CD4-positive, alpha-beta memory T cell (primary cell): ENCODE measurements at regions not wholly inside any gene's neighbourhood (a gene's known extent, or its start where the extent isn't known, plus 50 kb on each side); places are given as distances from the start of the nearest gene placed in this dataset.

Experiments
- CTCF ChIA-PET: fragments of 350-600 bp; sonication (Branson Sonifier 250); formaldehyde crosslinking; loops from one replicate; lab custom pipeline; 2021; ENCODE audit warnings: inconsistent platforms; ENCODE audit not compliant: partially characterized antibody; lab: Charles Lee
- POLR2A ChIA-PET: fragments of 350-600 bp; sonication (Branson Sonifier 250); formaldehyde crosslinking; loops from one replicate; lab custom pipeline; 2021; ENCODE audit not compliant: partially characterized antibody; lab: Charles Lee
- DNase-seq, 5 donors: peaks; one replicate each; pipeline versions ENCODE4 v3.0.0 to v3.0.0-alpha.2; 2020 to 2022; ENCODE audit warnings: mixed read lengths in 1 of 5
- H3K27ac ChIP-seq: one replicate; pipeline ENCODE4 v1.7.0; 2013; ENCODE audit warnings: low read depth, low read length
- H3K27me3 ChIP-seq: 2 replicates; pipeline ENCODE4 v1.7.0; 2013; ENCODE audit warnings: mild to moderate bottlenecking, low read length, moderate library complexity; ENCODE audit not compliant: insufficient read depth
- H3K36me3 ChIP-seq: 2 replicates; pipeline ENCODE4 v1.7.0; 2013; ENCODE audit warnings: mild to moderate bottlenecking, low read length, moderate library complexity; ENCODE audit not compliant: insufficient read depth
- H3K4me1 ChIP-seq: 2 replicates; pipeline ENCODE4 v1.7.0; 2013; ENCODE audit warnings: mild to moderate bottlenecking, low read length, moderate library complexity; ENCODE audit not compliant: insufficient read depth
- H3K4me3 ChIP-seq, 2 donors: one replicate each; pipeline ENCODE4 v1.7.0; 2013; ENCODE audit warnings: low read length in 2 of 2, mild to moderate bottlenecking in 1 of 2
- H3K9me3 ChIP-seq, 2 donors: one replicate each; pipeline ENCODE4 v1.7.0; 2013; ENCODE audit warnings: low read length in 2 of 2, control low read depth in 1 of 2; ENCODE audit not compliant: control insufficient read depth in 1 of 2
- H3K27ac Mint-ChIP-seq, 7 donors: one replicate each; pipeline ENCODE4 v1.8.0; 2020 to 2021; ENCODE audit warnings: mixed read lengths in 7 of 7, mild to moderate bottlenecking in 6 of 7, inconsistent platforms in 3 of 7, moderate library complexity in 3 of 7
- H3K27me3 Mint-ChIP-seq, 2 donors: one replicate each; pipeline ENCODE4 v1.8.0; 2020 to 2021; ENCODE audit warnings: mixed read lengths in 2 of 2
- H3K36me3 Mint-ChIP-seq, 2 donors: one replicate each; pipeline ENCODE4 v1.8.0; 2020 to 2021; ENCODE audit warnings: mixed read lengths in 2 of 2, inconsistent platforms in 1 of 2, mild to moderate bottlenecking in 1 of 2
- H3K4me1 Mint-ChIP-seq, 4 donors: one replicate each; pipeline ENCODE4 v1.8.0; 2020 to 2021; ENCODE audit warnings: mixed read lengths in 4 of 4, mild to moderate bottlenecking in 1 of 4
- H3K4me3 Mint-ChIP-seq, 8 donors: one replicate each; pipeline ENCODE4 v1.8.0; 2020 to 2021; ENCODE audit warnings: mixed read lengths in 8 of 8, mild to moderate bottlenecking in 7 of 8, moderate library complexity in 6 of 8, inconsistent platforms in 3 of 8
- H3K9me3 Mint-ChIP-seq, 8 donors: one replicate each; pipeline ENCODE4 v1.8.0; 2020 to 2021; ENCODE audit warnings: mixed read lengths in 8 of 8, mild to moderate bottlenecking in 5 of 8, inconsistent platforms in 3 of 8, moderate library complexity in 1 of 8
- intact Hi-C: fragments of 100-400 bp; cut with micrococcal nuclease; formaldehyde crosslinking; loops from one replicate; pipeline ENCODE4 v1.15.1; 2023

- Mint-ChIP-seq H3K9me3 (peaks cover 0 to 6% (median 0%) of the 10 kb centered on the region in 8 donors), H3K27ac (no peak overlapping the region), H3K4me1 (peaks cover 0 to 2% (median 0%) of the 10 kb centered on the region in 4 donors), H3K36me3 (no peaks in the 10 kb centered on the region), H3K4me3 (no peak overlapping the region), H3K27me3 (peaks cover 1 to 5% of the 10 kb centered on the region in 2 donors)
- no peak for DNase-seq
- Histone ChIP-seq H3K4me1 (no peaks in the 10 kb centered on the region), H3K27ac (no peak overlapping the region), H3K27me3 (no peaks in the 10 kb centered on the region), H3K36me3 (no peaks in the 10 kb centered on the region), H3K9me3 (no peaks in the 10 kb centered on the region), H3K4me3 (no peak overlapping the region)
- ChIA-PET CTCF (no interaction called here), POLR2A (no interaction called here)
- intact Hi-C loops = no loop called here
Observed at GRCh38 chr6:167667204-167668018, 159.3 kb upstream of the AFDN start.

- POLR2A ChIA-PET = no interaction called here
- H3K27me3 Mint-ChIP-seq = peaks cover 1 to 5% of the 10 kb centered on the region in 2 donors
- Histone ChIP-seq H3K27me3 (no peaks in the 10 kb centered on the region), H3K4me3 (no peak overlapping the region), H3K4me1 (no peaks in the 10 kb centered on the region), H3K9me3 (no peaks in the 10 kb centered on the region), H3K36me3 (no peaks in the 10 kb centered on the region), H3K27ac (no peak overlapping the region)
- peaks cover 0 to 2% (median 0%) of the 10 kb centered on the region in 4 donors for H3K4me1 Mint-ChIP-seq
- no peak overlapping the region for H3K4me3 Mint-ChIP-seq
- no peak overlapping the region for H3K27ac Mint-ChIP-seq
- H3K9me3 Mint-ChIP-seq = peaks cover 0 to 6% (median 2%) of the 10 kb centered on the region in 8 donors
- DNase-seq = no peak
- CTCF ChIA-PET = no interaction called here
- intact Hi-C loops = no loop called here
- H3K36me3 Mint-ChIP-seq = no peaks in the 10 kb centered on the region
Observed at GRCh38 chr6:167668019-167668753, 158.5 kb upstream of the AFDN start.

DNA sequence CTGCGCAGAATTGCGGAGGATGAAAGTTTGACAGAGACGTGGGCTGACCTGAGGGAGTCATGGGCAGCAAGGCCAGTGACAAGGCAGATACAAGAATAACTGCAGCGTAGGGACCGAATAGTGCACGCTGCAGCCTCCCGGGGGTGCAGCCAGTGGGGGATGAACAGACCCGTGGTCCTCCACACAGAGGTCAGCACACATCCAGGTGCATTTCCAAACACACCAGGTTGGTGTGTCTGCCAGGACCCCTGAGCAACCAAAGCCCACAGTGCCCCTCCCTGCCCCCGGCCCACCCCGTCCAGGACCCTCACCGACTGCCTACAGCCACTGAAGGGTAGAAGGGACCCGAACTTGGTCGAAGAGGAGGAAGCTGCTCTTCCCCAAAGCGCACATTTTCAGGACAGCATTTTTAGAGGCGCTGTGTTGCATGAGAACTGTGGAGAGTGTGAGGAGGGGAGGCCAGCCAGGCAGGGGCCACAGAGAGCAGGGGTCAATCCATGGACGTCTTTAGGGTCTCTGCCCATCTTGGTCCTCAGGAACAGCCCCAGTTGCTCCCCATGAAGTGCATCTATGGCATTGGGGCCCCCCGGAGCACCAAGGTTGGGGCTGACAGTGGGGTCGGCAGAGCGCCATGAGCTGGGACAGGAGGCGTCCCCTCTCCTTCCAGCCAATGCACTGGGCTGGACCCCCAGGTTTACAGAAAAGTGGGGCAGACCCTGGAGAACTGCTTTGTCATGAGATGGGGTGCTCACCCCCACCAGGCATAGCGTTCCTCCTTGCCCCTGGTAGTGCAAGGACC lies 157.8 kb upstream of the AFDN start:
- POLR2A ChIA-PET = no interaction called here
- H3K4me1 ChIP-seq = no peaks in the 10 kb centered on the region
- intact Hi-C loops = no loop called here
- Mint-ChIP-seq H3K9me3 (peaks cover 0 to 6% (median 2%) of the 10 kb centered on the region in 8 donors), H3K27me3 (peaks cover 1 to 5% of the 10 kb centered on the region in 2 donors), H3K27ac (no peak overlapping the region), H3K4me3 (no peak overlapping the region), H3K36me3 (no peaks in the 10 kb centered on the region), H3K4me1 (peaks cover 0 to 2% (median 0%) of the 10 kb centered on the region in 4 donors)
- H3K36me3 ChIP-seq = no peaks in the 10 kb centered on the region
- H3K9me3 ChIP-seq = no peaks in the 10 kb centered on the region
- H3K27me3 ChIP-seq = no peaks in the 10 kb centered on the region
- CTCF ChIA-PET = no interaction called here
- H3K4me3 ChIP-seq = no peak overlapping the region
- no peak for DNase-seq
- no peak overlapping the region for H3K27ac ChIP-seq

DNA sequence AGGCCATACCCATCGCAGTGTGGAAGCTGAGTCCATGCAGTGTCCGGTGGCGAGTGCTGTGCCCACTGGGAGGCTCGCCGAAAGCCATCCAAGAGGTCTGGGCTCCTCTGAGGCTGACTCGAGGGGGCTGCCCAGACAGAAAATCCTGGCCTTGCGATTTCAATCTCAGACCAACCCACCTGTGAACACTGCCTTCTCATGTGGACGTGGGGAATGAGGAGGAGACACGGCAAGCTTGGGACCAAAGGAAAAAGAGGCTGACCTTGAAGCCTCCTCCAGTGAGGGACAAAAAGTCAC lies 157.2 kb upstream of the AFDN start:
- Histone ChIP-seq H3K27ac (no peak overlapping the region), H3K4me1 (no peaks in the 10 kb centered on the region), H3K9me3 (no peaks in the 10 kb centered on the region), H3K36me3 (no peaks in the 10 kb centered on the region), H3K4me3 (no peak overlapping the region), H3K27me3 (no peaks in the 10 kb centered on the region)
- ChIA-PET POLR2A (no interaction called here), CTCF (no interaction called here)
- H3K36me3 Mint-ChIP-seq = no peaks in the 10 kb centered on the region
- H3K4me1 Mint-ChIP-seq = peaks cover 0 to 2% (median 0%) of the 10 kb centered on the region in 4 donors
- H3K27ac Mint-ChIP-seq = no peak overlapping the region
- peaks cover 0 to 6% (median 2%) of the 10 kb centered on the region in 8 donors for H3K9me3 Mint-ChIP-seq
- H3K27me3 Mint-ChIP-seq = peaks cover 1 to 5% of the 10 kb centered on the region in 2 donors
- H3K4me3 Mint-ChIP-seq = no peak overlapping the region
- intact Hi-C loops = no loop called here
- DNase-seq = no peak

- intact Hi-C loops = no loop called here
- Histone ChIP-seq H3K4me3 (no peak overlapping the region), H3K27ac (no peak overlapping the region), H3K36me3 (no peaks in the 10 kb centered on the region), H3K9me3 (no peaks in the 10 kb centered on the region), H3K4me1 (no peaks in the 10 kb centered on the region), H3K27me3 (no peaks in the 10 kb centered on the region)
- Mint-ChIP-seq H3K4me3 (no peak overlapping the region), H3K36me3 (no peaks in the 10 kb centered on the region), H3K27ac (no peak overlapping the region), H3K9me3 (peaks cover 0 to 6% (median 2%) of the 10 kb centered on the region in 8 donors), H3K4me1 (peaks cover 0 to 2% (median 0%) of the 10 kb centered on the region in 4 donors), H3K27me3 (peaks cover 5 to 9% of the 10 kb centered on the region in 2 donors)
- POLR2A ChIA-PET = no interaction called here
- no peak for DNase-seq
- CTCF ChIA-PET = no interaction called here
Observed at GRCh38 chr6:167669870-167670802, 156.6 kb upstream of the AFDN start.

- H3K4me3 Mint-ChIP-seq = no peak overlapping the region
- POLR2A ChIA-PET = interaction anchor here (0.6 kb wide), 1 partner anchor 39 kb away, joined by 3 read pairs; no protein-coding TSS in a partner anchor
- intact Hi-C loops = no loop called here
Observed at GRCh38 chr6:167670938-167671338, 155.8 kb upstream of the AFDN start.

More at GRCh38 chr6:167670938-167671338, 155.8 kb upstream of the AFDN start:
- peaks cover 9 to 11% of the 10 kb centered on the region in 2 donors for H3K27me3 Mint-ChIP-seq
- no peak overlapping the region for H3K27ac ChIP-seq
- peaks cover 0 to 6% (median 2%) of the 10 kb centered on the region in 8 donors for H3K9me3 Mint-ChIP-seq
- H3K27me3 ChIP-seq = no peaks in the 10 kb centered on the region
- CTCF ChIA-PET = no interaction called here
- no peaks in the 10 kb centered on the region for H3K36me3 Mint-ChIP-seq
- H3K4me1 ChIP-seq = no peaks in the 10 kb centered on the region
- H3K9me3 ChIP-seq = no peaks in the 10 kb centered on the region
- H3K4me3 ChIP-seq = no peak overlapping the region
- peaks cover 0 to 2% (median 0%) of the 10 kb centered on the region in 4 donors for H3K4me1 Mint-ChIP-seq
- no peaks in the 10 kb centered on the region for H3K36me3 ChIP-seq
- H3K27ac Mint-ChIP-seq = no peak overlapping the region
- DNase-seq = no peak
